HepG2 (cell line): ENCODE measurements at regions not wholly inside any gene's neighbourhood (a gene's known extent, or its start where the extent isn't known, plus 50 kb on each side); places are given as distances from the start of the nearest gene placed in this dataset.

Experiments
- ATAC-seq: fragments of 200-7000 bp; cut with Tn5 transposase; 3 replicates; pipeline ENCODE4 v1.9.1; 2020; ENCODE audit warnings: mild to moderate bottlenecking, moderate library complexity
- BruUV-seq: library from RNA; stranded (reverse); fragments of 400-500 nt; replicated peaks from 2 replicates; lab custom pipeline; 2021; lab: Mats Ljungman, UMichigan
- CTCF ChIA-PET: fragments of 300-600 bp; formaldehyde crosslinking; extraction: SDS; loops from one replicate; lab custom pipeline; 2021; ENCODE audit warnings: low total read pairs, inconsistent platforms, low intra/inter-chr PET ratio; lab: Yijun Ruan, JAX
- POLR2A ChIA-PET: fragments of 350-600 bp; sonication (Branson Sonifier 250); formaldehyde crosslinking; loops from one replicate; lab custom pipeline; 2020; ENCODE audit warnings: antibody characterized with exemption, inconsistent platforms; lab: Yijun Ruan, JAX
- DNase-seq: peaks from one replicate; pipeline ENCODE4 v3.0.0-alpha.2; 2015; ENCODE audit warnings: low spot score
- FAIRE-seq: peaks from 3 replicates; lab custom pipeline; 2011; peaks lifted over from hg19 to GRCh38; lab: Jason Lieb, UNC
- H2AFZ ChIP-seq: one replicate; pipeline ENCODE4 v1.6.1; 2011; ENCODE audit warnings: low read length, inconsistent platforms
- H3K27ac ChIP-seq: fragments of 300-600 bp; 3 replicates; pipeline ENCODE4 v1.8.0; 2011; ENCODE audit warnings: mixed run types, mild to moderate bottlenecking, mixed read lengths, low read length, inconsistent platforms; ENCODE audit not compliant: insufficient read depth; ENCODE audit errors: extremely low read length
- H3K27me3 ChIP-seq, 2 experiments: fragments of 200-600 bp in 1 of 2; 2 replicates in 1 of 2; 3 replicates in 1 of 2; pipeline versions ENCODE4 v1.6.0 to v1.8.0; 2011; ENCODE audit warnings: low read length in 2 of 2, mild to moderate bottlenecking in 2 of 2, moderate library complexity in 2 of 2, inconsistent platforms in 1 of 2; ENCODE audit not compliant: insufficient read depth in 2 of 2, control insufficient read depth in 1 of 2
- H3K36me3 ChIP-seq, 2 experiments: fragments of 200-600 bp in 1 of 2; replicated peaks in 1 of 2; 2 replicates in 1 of 2; 3 replicates in 1 of 2; pipeline versions ENCODE4 v1.5.1 to v1.8.0; 2011; ENCODE audit warnings: low read length in 2 of 2, inconsistent platforms in 1 of 2; ENCODE audit not compliant: insufficient read depth in 2 of 2, control insufficient read depth in 1 of 2
- H3K4me1 ChIP-seq: 2 replicates; pipeline ENCODE4 v1.5.1; 2012; ENCODE audit warnings: low read length, inconsistent platforms; ENCODE audit not compliant: insufficient read depth
- H3K4me2 ChIP-seq: 2 replicates; pipeline ENCODE4 v1.6.0; 2011; ENCODE audit warnings: low read depth, low read length, inconsistent platforms
- H3K4me3 ChIP-seq, 3 experiments: fragments of 200-600 bp in 1 of 3; sonication (generic), shearing (Covaris generic) in 1 of 3; replicated peaks in 1 of 3; 2 replicates each; pipeline ENCODE4 v1.5.1; 2011 to 2016; ENCODE audit warnings: low read length in 3 of 3, inconsistent platforms in 2 of 3, low read depth in 2 of 3, mild to moderate bottlenecking in 2 of 3, control low read depth in 1 of 3, mixed read lengths in 1 of 3; ENCODE audit not compliant: insufficient read depth in 1 of 3
- H3K79me2 ChIP-seq: one replicate; pipeline ENCODE4 v1.6.1; 2011; ENCODE audit warnings: low read length, inconsistent platforms; ENCODE audit not compliant: insufficient read depth
- H3K9ac ChIP-seq: 2 replicates; pipeline ENCODE4 v1.6.0; 2011; ENCODE audit warnings: mild to moderate bottlenecking, low read depth, low read length, inconsistent platforms; ENCODE audit not compliant: insufficient read depth
- H3K9me3 ChIP-seq: 2 replicates; pipeline ENCODE4 v1.5.1; 2012; ENCODE audit warnings: mild to moderate bottlenecking, low read length
- H4K20me1 ChIP-seq: 2 replicates; pipeline ENCODE4 v1.6.0; 2011; ENCODE audit warnings: inconsistent platforms, mild to moderate bottlenecking, low read length, moderate library complexity; ENCODE audit not compliant: insufficient read depth
- CC2D1A ChIP-seq: sonication (generic); formaldehyde crosslinking; IDR thresholded peaks from 2 replicates; pipeline ENCODE4 v1.8.1; 2023; ENCODE audit warnings: mild to moderate bottlenecking, missing genetic modification reagents
- GATAD2A ChIP-seq: IDR thresholded peaks from 2 replicates; pipeline ENCODE4 v1.6.1; 2016
- HDAC2 ChIP-seq: sonication (generic); formaldehyde crosslinking; IDR thresholded peaks from 2 replicates; pipeline ENCODE4 v1.4.0; 2020; ENCODE audit warnings: missing genetic modification reagents
- KLF13 ChIP-seq: sonication (generic); formaldehyde crosslinking; IDR thresholded peaks from 2 replicates; pipeline ENCODE4 v1.4.0; 2020; ENCODE audit warnings: mild to moderate bottlenecking, missing genetic modification reagents
- NCOA2 ChIP-seq: sonication (generic); formaldehyde crosslinking; IDR thresholded peaks from 2 replicates; pipeline ENCODE4 v1.8.0; 2022; ENCODE audit warnings: inconsistent platforms
- ONECUT2 ChIP-seq: sonication (generic); formaldehyde crosslinking; IDR thresholded peaks from 2 replicates; pipeline ENCODE4 v1.4.0; 2020; ENCODE audit warnings: missing genetic modification reagents
- POLR2G ChIP-seq: fragments of 200-400 bp; formaldehyde crosslinking; IDR thresholded peaks from 2 replicates; pipeline ENCODE4 v1.6.1; 2018; ENCODE audit warnings: mild to moderate bottlenecking, low read depth, low read length, moderate library complexity
- RARG ChIP-seq: sonication (generic); formaldehyde crosslinking; IDR thresholded peaks from 2 replicates; pipeline ENCODE4 v1.4.0; 2020; ENCODE audit warnings: low read depth, mild to moderate bottlenecking, missing genetic modification reagents
- SAFB2 ChIP-seq: sonication (generic); formaldehyde crosslinking; IDR thresholded peaks from 2 replicates; pipeline ENCODE4 v1.5.1; 2020; ENCODE audit warnings: missing genetic modification reagents, low read depth, mild to moderate bottlenecking, borderline replicate concordance
- SKI ChIP-seq: fragments of 450-650 bp; IDR thresholded peaks from one replicate; pipeline ENCODE4 v1.6.1; 2018; ENCODE audit warnings: mild to moderate bottlenecking; ENCODE audit not compliant: partially characterized antibody
- SP1 ChIP-seq, 2 experiments: fragments of 450-650 bp in 1 of 2; sonication (generic) in 1 of 2; formaldehyde crosslinking in 1 of 2; IDR thresholded peaks; 2 replicates each; pipeline versions ENCODE4 v1.4.0 to v1.6.1; 2016 to 2020; ENCODE audit warnings: missing genetic modification reagents in 1 of 2
- SRSF4 ChIP-seq: fragments of 200-400 bp; formaldehyde crosslinking; IDR thresholded peaks from one replicate; pipeline ENCODE4 v1.6.1; 2018; ENCODE audit warnings: mild to moderate bottlenecking, low read depth, low read length, moderate library complexity; ENCODE audit not compliant: poor library complexity, severe bottlenecking
- SRY ChIP-seq: sonication (generic); formaldehyde crosslinking; IDR thresholded peaks from 2 replicates; pipeline ENCODE4 v1.8.0; 2022; ENCODE audit warnings: mild to moderate bottlenecking, missing genetic modification reagents
- TEAD2 ChIP-seq: sonication (generic); formaldehyde crosslinking; IDR thresholded peaks from 2 replicates; pipeline ENCODE4 v1.9.0; 2021; ENCODE audit warnings: missing genetic modification reagents
- THYN1 ChIP-seq: sonication (generic); formaldehyde crosslinking; IDR thresholded peaks from 2 replicates; pipeline ENCODE4 v1.8.1; 2023; ENCODE audit warnings: low read depth, mild to moderate bottlenecking, moderate library complexity, missing genetic modification reagents, borderline replicate concordance
- WGBS: methylation state at CpG from one replicate; pipeline ENCODE4 v1.1.6; 2017; ENCODE audit warnings: low lambda C conversion rate; 5-methylcytosine and 5-hydroxymethylcytosine counted together
- in situ Hi-C: cut with HindIII; loops from 2 replicates; pipeline ENCODE4 v1.10.0; 2017; ENCODE audit warnings: low pct_unique_long_range_greater_than_20kb; ENCODE audit not compliant: extremely low pct_ligation_motif_present
- intact Hi-C: fragments of 100-400 bp; cut with micrococcal nuclease; formaldehyde crosslinking; loops from one replicate; pipeline ENCODE4 v1.10.0; 2022; ENCODE audit not compliant: unreplicated experiment
- TF ChIP-seq, protein P1 (sequence below): sonication (generic); formaldehyde crosslinking; IDR thresholded peaks from 2 replicates; pipeline ENCODE4 v1.5.1; 2020; ENCODE audit warnings: missing genetic modification reagents, mild to moderate bottlenecking, borderline replicate concordance
- TF ChIP-seq, protein P2 (sequence below): IDR thresholded peaks from 2 replicates; pipeline ENCODE4 v1.6.1; 2016; ENCODE audit warnings: low read depth, control low read depth
- TF ChIP-seq, protein P3 (sequence below): sonication (generic); formaldehyde crosslinking; IDR thresholded peaks from 2 replicates; pipeline ENCODE4 v1.5.0; 2020; ENCODE audit warnings: missing genetic modification reagents
- TF ChIP-seq, protein P4 (sequence below): sonication (generic); formaldehyde crosslinking; IDR thresholded peaks from 2 replicates; pipeline ENCODE4 v1.8.0; 2022; ENCODE audit warnings: mild to moderate bottlenecking, missing genetic modification reagents

DNA sequence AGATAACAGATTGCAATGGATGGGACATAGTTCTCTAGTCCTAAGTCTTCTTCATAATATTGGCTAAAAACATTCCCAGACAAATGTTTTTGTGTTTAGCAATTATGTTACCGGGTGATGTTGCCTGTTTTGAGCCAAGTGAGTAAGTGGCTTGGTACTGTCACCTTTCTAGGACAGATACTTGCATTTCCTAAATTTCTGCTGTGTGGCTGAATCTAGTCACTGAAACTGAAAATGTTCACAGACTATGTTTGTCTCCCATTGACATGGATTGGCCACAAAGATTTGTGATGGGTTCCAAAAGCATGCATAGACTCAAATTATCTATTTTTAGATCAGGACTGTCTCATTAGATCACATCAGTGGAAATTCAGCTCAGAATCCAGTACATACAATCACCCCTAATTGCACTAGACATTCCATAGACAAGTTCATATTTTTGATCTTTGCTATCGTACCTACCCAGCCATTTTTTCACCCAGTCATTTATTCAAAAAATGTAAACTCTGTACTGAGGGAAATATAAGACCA lies 1222.1 kb upstream of the AUTS2 start (continued):
- no peak for TF ChIP-seq SAFB2
- TF ChIP-seq SRY, result no peak
- TF ChIP-seq SRSF4, result no peak
- TF ChIP-seq, protein P1, sequence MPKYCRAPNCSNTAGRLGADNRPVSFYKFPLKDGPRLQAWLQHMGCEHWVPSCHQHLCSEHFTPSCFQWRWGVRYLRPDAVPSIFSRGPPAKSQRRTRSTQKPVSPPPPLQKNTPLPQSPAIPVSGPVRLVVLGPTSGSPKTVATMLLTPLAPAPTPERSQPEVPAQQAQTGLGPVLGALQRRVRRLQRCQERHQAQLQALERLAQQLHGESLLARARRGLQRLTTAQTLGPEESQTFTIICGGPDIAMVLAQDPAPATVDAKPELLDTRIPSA (CRISPR knock-in tag), result no peak
- no peak for TF ChIP-seq THYN1 (CRISPR knock-in tag)
- TF ChIP-seq NCOA2 (CRISPR knock-in tag), result no peak
- TF ChIP-seq, all 625 proteins: peak for 0

DNA sequence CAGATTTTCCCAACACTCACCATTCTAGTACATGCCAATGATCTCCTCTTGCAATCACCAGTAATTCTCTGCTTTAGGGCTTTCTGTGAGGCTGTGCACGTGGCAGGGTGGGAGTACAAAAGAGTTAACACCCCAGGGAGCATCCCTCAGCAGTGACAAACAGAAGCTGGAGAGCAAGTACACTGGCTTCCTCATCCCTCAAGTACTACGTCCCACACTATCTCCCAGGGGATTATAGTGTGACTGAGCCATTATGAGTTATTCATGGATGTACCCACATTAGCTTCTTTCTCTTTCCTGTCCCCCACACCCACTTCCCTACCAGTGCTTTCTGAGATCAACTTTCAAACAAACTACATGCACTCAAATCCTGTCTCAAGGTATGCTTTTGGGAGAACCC lies 1216.5 kb upstream of the AUTS2 start:
- TF ChIP-seq POLR2G (no peak), TEAD2 (CRISPR knock-in tag) (no peak), GATAD2A (CRISPR knock-in tag) (no peak), RARG (CRISPR knock-in tag) (no peak), SP1 (IDR thresholded peaks at IDR 0.05) (no peak), SP1 (CRISPR knock-in tag; IDR thresholded peaks at IDR 0.05) (no peak), ONECUT2 (no peak), SKI (no peak), CC2D1A (CRISPR knock-in tag) (no peak), HDAC2 (CRISPR knock-in tag) (no peak), KLF13 (CRISPR knock-in tag) (no peak)
- TF ChIP-seq, protein P2, sequence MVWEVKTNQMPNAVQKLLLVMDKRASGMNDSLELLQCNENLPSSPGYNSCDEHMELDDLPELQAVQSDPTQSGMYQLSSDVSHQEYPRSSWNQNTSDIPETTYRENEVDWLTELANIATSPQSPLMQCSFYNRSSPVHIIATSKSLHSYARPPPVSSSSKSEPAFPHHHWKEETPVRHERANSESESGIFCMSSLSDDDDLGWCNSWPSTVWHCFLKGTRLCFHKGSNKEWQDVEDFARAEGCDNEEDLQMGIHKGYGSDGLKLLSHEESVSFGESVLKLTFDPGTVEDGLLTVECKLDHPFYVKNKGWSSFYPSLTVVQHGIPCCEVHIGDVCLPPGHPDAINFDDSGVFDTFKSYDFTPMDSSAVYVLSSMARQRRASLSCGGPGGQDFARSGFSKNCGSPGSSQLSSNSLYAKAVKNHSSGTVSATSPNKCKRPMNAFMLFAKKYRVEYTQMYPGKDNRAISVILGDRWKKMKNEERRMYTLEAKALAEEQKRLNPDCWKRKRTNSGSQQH (CRISPR knock-in tag), result no peak
- TF ChIP-seq, protein P3, sequence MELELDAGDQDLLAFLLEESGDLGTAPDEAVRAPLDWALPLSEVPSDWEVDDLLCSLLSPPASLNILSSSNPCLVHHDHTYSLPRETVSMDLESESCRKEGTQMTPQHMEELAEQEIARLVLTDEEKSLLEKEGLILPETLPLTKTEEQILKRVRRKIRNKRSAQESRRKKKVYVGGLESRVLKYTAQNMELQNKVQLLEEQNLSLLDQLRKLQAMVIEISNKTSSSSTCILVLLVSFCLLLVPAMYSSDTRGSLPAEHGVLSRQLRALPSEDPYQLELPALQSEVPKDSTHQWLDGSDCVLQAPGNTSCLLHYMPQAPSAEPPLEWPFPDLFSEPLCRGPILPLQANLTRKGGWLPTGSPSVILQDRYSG (CRISPR knock-in tag), result no peak
- TF ChIP-seq, protein P4, sequence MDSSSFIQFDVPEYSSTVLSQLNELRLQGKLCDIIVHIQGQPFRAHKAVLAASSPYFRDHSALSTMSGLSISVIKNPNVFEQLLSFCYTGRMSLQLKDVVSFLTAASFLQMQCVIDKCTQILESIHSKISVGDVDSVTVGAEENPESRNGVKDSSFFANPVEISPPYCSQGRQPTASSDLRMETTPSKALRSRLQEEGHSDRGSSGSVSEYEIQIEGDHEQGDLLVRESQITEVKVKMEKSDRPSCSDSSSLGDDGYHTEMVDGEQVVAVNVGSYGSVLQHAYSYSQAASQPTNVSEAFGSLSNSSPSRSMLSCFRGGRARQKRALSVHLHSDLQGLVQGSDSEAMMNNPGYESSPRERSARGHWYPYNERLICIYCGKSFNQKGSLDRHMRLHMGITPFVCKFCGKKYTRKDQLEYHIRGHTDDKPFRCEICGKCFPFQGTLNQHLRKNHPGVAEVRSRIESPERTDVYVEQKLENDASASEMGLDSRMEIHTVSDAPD (CRISPR knock-in tag), result no peak
- TF ChIP-seq, all 625 proteins: peak for 0
- ATAC-seq (no peak), DNase-seq (no peak), FAIRE-seq (no peak)
- H2AFZ ChIP-seq, result no peak overlapping the region
- in situ Hi-C loops (no loop called here), intact Hi-C loops (no loop called here)
- 30% methylated on average over 1 of the region's 2 CpGs for WGBS
- H3K9ac ChIP-seq, result no peak overlapping the region
- ChIA-PET CTCF (no interaction called here), POLR2A (no interaction called here)
- H3K27me3 ChIP-seq, result no peaks in the 10 kb centered on the region
- no peak overlapping the region for H3K4me3 ChIP-seq
- H3K4me2 ChIP-seq, result no peak overlapping the region
- no peaks in the 10 kb centered on the region for H3K4me1 ChIP-seq
- no peaks in the 10 kb centered on the region for H4K20me1 ChIP-seq
- H3K27ac ChIP-seq, result no peak overlapping the region
- peaks cover 44% of the 10 kb centered on the region for H3K9me3 ChIP-seq
- BruUV-seq, result no TSS peak
- H3K36me3 ChIP-seq, result no peaks in the 10 kb centered on the region
- H3K79me2 ChIP-seq, result no peaks in the 10 kb centered on the region
